Adrenal gland (tissue), 5 donors: ENCODE measurements at regions not wholly inside any gene's neighbourhood (a gene's known extent, or its start where the extent isn't known, plus 50 kb on each side); places are given as distances from the start of the nearest gene placed in this dataset.

Experiments
- POLR2A ChIP-seq, 2 donors: fragments of 450-650 bp; IDR thresholded peaks; one replicate each; pipeline ENCODE4 v1.6.1; 2017; ENCODE audit warnings: antibody characterized with exemption in 2 of 2, mild to moderate bottlenecking in 2 of 2, moderate library complexity in 1 of 2
- TF ChIP-seq, protein P1 (sequence below), 6 experiments: fragments of 450-650 bp in 4 of 6; fragments of 200-600 bp in 2 of 6; sonication (generic) in 1 of 6; IDR thresholded peaks; 1 replicate in 5 of 6; 2 replicates in 1 of 6; pipeline versions ENCODE4 v1.5.1 to v1.8.0; 2016 to 2021; ENCODE audit warnings: antibody characterized with exemption in 6 of 6, mild to moderate bottlenecking in 2 of 6, moderate library complexity in 1 of 6
- donor health status: DM: no; HTN: no; CAD: no.

DNA sequence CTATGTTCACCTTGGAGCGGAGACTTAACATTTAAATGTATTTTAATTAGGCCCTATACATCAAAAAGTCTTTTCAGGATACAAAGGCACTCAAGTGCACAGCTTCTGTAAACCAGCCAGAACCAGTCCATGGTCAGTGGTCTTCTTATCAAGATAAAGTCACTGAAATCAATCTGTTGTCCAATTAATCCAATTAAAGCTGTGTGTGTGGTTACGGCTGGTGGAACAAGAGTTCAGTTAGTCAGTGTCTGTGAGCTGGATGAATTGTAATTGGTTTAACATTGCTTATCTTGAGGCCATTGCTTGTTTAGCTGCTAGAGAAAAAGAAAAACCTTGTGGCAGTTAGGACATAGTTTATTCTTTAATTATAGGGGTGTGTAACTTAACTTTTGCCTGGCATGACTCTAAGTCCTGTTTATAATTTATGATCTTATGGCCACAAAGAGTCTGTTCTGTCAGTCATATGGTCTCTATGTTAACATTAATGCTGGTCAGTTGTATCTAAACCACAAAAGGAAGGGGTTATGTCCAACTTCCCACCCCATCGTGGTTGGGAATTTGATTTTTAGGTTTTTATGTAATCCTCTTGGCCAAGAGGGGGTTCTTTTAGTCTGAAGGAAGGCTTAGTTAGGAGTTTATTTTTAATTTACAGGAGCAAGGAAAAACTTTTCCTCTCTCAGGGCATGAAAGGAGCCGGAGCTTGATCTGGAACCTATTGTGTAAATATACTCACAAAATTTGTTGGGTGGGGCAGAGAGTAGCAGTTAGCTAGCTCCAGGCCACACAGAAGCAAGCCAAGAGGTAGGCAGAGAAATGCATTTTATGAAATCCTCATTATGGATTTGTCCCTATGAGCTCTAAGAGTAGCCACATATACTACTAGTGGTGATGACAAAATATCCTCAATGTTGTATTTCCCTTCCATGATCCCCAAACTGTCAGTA, 665.7 kb upstream of the ACTRT1 start:
- TF ChIP-seq, protein P1, sequence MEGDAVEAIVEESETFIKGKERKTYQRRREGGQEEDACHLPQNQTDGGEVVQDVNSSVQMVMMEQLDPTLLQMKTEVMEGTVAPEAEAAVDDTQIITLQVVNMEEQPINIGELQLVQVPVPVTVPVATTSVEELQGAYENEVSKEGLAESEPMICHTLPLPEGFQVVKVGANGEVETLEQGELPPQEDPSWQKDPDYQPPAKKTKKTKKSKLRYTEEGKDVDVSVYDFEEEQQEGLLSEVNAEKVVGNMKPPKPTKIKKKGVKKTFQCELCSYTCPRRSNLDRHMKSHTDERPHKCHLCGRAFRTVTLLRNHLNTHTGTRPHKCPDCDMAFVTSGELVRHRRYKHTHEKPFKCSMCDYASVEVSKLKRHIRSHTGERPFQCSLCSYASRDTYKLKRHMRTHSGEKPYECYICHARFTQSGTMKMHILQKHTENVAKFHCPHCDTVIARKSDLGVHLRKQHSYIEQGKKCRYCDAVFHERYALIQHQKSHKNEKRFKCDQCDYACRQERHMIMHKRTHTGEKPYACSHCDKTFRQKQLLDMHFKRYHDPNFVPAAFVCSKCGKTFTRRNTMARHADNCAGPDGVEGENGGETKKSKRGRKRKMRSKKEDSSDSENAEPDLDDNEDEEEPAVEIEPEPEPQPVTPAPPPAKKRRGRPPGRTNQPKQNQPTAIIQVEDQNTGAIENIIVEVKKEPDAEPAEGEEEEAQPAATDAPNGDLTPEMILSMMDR (IDR thresholded peaks at IDR 0.05) = no peak
- no peak for TF ChIP-seq POLR2A (IDR thresholded peaks at IDR 0.05)
